Tibial nerve (tissue), 4 donors: ENCODE measurements at regions not wholly inside any gene's neighbourhood (a gene's known extent, or its start where the extent isn't known, plus 50 kb on each side); places are given as distances from the start of the nearest gene placed in this dataset.

Experiments used
- CTCF ChIP-seq, 5 experiments: fragments of 200-600 bp in 3 of 5; fragments of 450-650 bp in 2 of 5; sonication (generic) in 3 of 5; IDR thresholded peaks; one replicate each; pipeline ENCODE4 v1.5.1; 2016 to 2019; ENCODE audit warnings: antibody characterized with exemption in 5 of 5, mild to moderate bottlenecking in 3 of 5, moderate library complexity in 2 of 5
- EP300 ChIP-seq, 2 donors: sonication (generic); formaldehyde crosslinking; IDR thresholded peaks; one replicate each; pipeline ENCODE4 v1.6.1; 2017; ENCODE audit warnings: antibody characterized with exemption in 2 of 2, mild to moderate bottlenecking in 1 of 2

GRCh38 chr12:107832441-107832840 is 57.9 kb downstream of the ASCL4 start:
- no peak for TF ChIP-seq CTCF (IDR thresholded peaks at IDR 0.05)
- no peak for TF ChIP-seq EP300 (IDR thresholded peaks at IDR 0.05)
